ENCODE measurements at regions not wholly inside any gene's neighbourhood (a gene's known extent, or its start where the extent isn't known, plus 50 kb on each side); places are given as distances from the start of the nearest gene placed in this dataset.

DNA sequence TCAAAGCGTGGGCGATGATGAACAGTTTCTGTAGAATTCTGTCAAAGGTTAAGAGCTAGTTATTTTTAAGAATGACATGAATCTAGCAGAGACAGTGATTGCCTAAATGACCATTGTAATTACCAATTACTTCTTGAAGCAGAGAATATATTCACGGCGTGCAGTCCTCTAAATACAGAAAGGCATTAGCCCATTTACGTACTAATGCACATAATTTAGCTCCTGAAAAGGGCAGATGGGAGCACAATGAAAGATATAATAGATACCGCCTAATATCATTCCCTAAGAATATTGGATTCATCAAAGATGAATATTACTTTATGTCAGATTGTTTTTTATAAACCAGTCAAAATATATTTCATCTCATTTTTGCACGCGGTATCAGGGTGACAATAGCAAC is 212.4 kb downstream of the URI1 start:
- DNase-seq, result no peak

DNA sequence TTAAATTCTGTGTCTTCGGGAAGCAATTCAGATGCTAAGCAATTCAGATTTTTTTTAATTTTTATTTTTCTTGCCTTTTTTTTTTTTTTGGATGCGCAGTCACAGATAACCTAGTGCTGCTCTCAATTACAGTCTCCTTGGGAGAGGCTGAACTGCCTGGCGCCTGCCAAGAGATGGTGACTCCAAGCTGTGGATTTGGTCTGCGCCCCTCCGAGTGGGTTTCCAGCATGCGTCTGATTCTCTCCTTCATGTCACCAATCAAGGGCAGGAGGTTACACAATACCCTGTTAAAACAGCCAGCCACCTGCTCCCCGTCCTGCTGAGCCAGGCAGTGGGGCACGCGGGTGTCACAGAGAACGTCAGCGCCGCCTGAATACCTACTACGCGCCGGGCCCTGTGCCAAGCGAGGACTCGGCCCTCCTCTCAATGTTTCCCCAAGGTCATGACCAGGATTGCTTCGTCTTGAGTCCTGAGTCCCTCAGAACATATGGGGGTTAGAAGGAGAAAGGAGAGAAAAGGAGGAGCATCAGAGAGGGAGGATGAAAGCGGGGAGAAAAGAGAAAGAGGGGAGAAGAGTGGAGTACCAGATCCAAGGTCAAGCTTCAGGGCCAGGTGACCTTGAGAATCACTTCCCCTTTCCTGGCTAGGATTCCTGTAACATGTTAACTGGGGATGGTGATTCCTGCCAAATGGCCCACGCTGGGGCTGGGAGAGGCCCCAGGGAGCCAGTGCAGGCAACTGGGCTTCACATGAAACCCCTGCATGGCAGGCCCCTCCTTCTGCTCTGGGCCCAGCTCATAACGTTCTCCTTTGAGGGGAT is 213.6 kb downstream of the URI1 start:
- no peak for DNase-seq

DNA sequence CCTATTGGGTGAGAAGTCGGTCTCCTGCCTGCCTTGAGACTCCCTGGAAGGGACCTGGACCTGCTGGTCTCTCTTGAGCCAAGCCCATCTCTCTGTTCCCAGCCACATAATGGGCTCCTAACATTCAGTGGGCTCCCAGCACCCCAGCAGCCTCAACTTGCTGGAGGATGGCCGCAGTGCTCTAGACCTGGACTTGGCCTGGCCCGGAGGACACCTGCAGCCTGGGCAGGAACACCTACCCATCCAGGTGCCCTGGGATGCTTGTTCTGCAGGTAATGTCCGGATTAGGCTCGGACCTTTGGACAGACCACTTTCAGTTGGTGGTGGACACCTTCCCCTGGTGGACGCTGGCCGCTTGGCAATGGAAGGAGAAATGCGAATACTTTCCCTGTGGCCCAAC is 214.6 kb downstream of the URI1 start:
- no peak for DNase-seq

DNA sequence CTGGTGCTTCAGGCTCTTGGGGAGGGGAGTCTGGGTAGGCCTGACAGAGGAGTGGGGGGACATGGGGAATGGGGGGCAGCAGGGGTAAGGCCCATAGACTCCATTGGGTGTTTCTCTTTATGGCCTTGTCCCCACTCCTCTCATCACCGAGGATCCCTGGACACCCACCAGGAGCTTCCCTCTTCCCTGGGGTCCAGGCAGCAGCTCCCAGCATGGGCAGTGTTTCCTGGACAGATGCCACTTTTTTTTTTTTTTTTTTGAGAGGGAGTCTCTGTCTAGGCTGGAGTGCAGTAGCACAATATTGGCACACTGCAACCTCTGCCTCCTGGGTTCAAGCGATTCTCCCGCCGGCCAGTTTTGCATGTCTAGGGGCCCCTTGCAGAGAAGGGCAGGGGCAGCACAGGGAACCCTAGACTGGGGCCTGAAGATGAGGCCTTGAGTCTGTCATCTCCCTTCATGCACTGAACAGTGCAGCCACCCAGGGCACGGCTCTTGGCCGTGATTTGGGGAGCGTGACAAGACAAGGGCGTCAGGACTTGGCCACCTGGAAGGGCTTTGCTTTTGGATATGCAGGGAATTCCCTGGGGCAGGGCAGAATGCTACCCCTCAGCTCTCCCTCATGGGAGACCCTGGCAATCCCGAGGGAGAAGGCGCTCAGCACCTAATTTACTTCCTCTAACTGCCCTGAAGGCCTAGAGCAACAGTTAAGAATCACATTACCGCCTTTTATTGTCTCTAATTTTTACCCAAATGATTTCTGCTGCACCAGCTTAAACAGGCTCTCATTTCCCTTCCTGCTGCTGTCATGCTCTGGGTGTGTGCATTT is 213.9 kb upstream of the ZNF536 start:
- DNase-seq, result no peak

DNA sequence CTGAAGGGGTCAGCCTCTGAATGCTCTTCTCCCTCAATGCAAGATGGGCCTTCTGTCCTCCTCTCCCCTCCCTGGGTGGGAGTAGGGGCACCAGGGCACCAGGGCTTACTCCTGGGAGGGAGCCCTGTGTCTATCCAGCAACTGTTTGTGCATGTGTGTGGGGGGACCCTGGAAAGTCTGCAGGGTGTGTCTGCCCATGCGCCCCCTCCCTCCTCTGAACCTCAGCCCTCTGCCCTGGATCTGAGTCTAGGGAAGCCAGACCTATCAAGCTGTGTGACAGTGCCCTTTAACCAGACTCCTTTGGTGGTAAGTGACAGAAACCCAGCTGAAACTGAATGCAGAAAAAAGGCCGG is 213.3 kb upstream of the ZNF536 start:
- DNase-seq, result no peak

DNA sequence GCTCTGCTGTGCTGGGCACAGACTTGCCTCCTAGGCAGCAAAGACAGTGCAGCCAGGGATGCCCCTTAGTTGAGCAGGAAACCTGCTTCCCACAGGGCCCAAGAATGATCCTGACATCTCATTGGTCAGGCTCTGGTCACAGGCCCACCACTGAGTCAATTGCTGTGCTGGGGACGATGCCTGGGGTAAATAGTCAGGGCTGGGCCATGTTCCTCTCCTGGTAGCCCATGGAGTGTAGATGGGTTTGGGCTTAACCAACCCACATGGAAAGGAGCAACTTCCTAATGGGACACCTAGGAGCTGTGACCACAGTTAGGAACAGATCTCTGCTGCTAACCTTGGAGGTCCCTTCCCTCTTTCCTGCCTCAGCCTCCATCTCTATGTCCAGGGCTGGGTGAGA is 212.5 kb upstream of the ZNF536 start:
- DNase-seq, result no peak

DNA sequence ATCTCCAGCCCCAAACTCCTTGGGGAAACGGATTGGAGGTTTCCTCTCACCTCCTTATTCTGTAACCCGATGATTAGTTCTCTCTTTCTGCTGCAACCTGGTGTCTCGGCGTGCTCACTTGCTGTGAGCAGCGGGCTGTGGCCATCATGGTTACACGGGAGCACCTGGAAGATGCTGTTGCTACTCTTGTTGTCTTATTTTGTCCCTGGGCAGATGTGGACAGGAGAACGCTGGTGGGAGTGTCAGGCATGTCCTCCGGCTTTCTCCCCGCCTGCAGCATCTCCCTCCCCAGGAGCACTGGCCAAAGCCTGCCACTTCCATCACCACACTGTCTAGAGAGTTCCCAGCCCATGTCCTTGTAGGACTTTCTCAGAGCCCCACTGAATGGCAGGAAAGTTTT is 211.8 kb upstream of the ZNF536 start:
- DNase-seq, result no peak

DNA sequence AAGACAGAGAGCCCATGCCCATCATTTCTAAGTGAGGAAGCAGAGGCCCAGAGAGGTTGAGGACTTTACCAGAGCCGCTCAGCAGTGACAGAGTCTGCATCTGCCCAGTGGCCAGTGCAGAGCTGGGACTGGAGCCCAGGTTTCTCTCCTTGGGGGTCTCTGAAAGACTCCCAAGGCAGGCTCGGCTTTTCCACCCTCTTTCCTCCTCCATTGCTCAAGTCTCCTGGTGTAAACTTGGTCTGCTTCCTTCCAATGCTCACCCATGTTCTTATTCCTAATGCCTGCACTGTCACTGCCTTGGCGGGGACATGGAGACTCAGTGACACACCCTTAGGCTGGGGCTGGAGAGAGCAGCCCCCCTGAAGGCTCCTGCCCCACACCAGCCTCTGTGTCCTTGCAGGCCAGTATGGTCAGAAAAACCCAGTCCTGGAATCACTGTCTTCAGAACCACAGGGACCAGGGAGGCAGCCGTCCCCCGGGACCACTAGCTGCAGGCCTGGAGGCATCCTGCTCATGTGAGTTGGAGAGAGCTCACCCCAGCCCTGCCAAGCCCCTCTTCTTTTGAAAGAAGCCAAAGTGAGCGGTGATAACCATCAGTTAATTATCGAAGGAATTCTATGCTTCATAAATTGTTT is 211.0 kb upstream of the ZNF536 start:
- DNase-seq, result no peak

DNA sequence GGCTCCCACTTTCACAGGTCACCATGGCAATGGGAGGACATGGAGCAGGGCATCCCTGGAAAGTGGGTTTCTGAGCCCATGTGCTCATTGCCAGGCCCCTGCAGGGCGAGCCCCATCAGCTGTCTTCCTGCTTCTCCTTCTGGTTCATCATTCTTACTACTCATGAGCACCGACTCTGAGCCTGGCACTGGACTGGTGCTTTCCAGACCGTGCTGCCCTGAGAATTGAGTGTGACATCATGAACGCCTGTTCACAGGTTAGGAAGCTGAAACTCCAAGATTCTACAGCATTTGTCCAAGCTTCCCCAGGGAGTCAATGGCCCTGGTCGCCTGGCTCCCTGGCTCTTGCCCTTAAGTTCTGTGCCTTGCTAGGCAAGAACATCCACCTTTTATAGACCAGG is 210.4 kb upstream of the ZNF536 start:
- no peak for DNase-seq

DNA sequence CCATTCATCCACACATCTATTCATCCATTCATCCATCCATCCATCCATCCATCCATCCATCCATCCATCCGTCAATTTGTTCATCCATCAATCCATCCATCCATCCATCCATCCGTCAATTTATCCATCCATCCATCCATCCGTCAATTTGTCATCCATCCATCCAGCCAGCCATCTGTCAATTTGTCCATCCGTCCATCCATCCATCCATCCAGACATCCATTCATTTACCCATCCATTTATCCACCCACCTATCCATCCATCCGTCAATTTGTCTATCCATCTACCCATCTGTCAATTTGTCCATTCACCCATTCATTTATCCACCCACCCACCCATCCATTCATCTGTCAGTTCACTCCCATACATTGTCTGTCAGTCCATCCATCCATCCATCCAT is 209.5 kb upstream of the ZNF536 start:
- no peak for DNase-seq

DNA sequence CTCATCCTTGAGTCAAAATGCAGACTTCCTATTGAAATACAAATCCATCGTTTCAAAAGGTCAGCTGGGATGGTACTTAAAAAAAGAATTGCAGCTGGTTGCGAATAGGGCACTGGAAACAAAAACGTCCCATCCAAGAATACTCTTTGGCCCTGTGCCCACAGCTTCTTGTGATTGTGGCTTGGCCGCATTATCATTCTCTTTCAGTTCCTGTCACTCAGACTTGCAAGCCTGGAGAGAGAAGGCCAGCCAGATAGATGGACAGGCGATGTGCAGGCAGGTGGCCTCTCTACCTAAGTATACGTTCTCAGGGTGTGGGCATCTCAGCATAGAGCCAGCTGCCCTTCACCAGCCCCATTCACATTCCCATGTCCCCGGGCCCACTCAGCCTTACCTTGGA is 208.5 kb upstream of the ZNF536 start:
- peak; percentile 87 for DNase-seq

DNA sequence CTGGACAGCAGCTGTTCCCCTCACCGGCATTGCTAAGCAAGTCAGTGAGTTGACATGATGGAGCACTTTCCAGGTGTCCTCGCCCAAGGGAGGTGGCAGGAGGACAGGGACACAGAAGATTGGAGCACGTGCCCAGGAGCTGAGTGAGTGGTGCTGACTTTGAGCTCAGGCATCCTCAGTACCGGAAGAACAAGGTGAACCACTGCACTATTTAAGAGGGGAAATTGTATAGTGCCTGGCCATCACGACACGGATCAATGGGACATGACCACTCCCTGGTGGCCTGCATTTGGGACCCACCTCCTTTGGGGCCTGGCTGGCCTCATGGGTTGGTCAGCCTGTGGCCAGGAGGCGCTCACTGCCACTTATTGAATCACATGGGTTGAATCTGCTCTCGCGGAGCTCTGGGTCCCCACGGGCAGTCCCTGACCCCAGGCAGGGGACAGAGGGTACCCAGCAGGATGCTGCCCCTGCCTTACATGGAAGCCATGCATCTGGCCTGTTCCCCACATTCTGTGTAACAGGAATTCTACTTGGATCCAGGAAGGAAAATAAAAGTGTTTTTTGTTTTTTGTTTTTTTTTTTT is 206.9 kb upstream of the ZNF536 start:
- DNase-seq, result no peak

DNA sequence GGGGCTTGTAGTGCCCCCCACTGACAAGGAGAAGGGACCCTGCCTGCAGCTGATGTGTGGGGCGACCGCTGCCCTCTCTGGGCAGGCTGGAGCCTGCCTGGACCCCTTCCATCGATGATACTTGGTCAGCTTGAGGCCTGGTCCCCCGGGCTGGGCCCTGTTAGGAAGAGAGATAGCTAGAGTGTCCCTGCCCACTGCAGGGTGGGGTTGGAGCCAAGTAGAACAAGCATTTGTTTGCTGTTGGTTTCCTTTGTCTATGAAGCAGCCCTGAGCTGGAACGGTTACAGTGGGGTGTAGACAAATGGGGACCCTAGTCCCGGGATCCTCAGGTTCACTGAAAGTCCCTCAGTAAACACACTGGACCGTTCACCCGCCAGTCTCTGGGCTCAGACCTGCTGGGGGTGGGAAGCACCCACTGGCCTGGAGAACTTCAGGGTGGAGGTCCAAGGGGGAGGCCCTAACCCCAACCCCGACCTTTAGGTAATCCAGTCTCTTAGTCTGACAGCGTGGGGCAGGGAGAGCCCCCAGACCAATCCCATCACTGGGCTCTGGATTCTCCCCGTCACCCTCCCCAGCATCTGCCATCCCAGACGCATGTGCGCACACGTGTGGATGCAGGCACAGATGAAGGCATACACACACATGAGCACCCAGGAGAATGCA is 204.8 kb upstream of the ZNF536 start:
- no peak for DNase-seq

DNA sequence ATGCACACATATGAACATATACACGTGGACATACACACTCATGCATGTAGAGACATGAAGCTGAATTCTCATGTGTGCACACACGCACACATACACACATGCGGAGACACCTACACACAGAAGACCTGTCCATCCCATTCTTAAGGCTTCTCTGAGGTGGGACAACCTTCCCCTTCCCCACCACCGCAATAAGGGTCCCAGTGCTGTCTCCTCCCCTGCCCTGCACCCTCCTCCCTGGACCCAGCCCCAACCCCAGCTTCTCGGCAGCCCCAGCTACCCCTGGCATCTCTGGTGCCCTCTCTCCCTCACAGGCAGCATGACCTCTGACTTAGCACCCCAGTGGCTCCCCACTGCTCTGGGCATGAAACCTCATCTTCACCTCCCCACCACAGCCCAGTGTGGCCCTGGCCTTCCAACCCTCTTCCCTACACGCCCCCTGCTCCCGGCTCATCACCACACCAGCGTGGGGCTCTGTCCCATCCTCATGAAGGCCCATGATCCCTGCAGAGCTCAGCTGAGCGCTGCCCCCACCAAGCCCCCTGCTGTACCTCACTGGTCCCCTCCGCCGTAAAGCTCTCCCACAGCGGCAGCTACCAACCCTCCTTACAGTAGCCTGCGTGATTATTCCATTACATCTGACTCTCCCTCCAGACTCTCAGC is 204.1 kb upstream of the ZNF536 start:
- DNase-seq, result no peak

DNA sequence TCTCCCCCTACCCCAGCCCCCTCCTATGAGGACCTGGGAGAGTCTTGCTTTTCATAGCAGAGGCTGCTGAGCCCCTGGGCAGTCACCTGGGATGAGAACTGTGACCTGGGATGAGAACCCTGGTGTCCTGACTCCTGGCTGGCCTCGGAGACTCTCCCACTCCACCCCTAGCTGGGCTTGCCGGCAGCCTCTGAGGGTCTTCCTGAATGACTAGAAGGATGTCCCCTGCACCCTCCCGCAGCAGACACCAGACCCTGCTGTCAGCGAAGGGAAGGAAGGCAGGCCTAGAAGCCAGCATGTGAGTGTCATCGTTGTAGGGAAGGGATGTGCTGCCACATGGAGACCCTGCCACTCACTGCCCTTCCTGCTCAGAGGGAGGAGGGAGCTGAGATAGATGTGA is 203.4 kb upstream of the ZNF536 start:
- no peak for DNase-seq

DNA sequence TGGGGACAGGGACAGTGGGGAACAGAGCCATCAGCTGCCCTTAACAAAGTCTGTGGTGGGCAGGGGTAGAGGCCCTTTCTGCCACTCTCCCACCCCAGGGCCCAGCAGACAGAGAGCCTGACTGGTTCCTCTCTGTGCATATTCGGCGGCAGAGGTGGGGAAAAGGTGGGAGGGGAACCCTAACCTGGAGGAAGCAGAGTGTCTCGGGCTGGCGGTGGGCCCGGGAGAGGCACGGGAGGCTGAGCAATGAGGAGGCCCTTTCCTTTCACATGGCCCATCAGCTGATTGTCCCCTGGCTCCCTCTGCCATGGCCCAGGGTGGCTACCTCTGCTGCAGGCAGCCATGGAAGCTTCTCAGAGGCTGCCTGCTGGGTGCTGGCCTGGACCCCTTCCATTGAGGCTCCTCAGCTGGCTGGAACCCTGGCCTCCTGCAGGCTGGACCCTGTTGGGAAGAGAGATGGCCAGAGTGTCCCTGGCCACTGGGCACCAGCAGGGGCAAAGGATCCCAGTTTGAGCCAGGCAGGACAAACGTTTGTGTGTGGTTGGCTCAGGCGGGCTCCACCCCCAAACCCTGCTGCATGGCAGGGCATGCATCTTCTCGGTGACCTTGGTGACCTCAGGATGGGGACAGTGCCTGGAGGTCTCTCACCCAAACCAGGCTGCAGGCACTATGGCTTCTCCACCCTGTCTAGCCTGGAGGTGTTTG is 202.8 kb upstream of the ZNF536 start:
- DNase-seq, result no peak

DNA sequence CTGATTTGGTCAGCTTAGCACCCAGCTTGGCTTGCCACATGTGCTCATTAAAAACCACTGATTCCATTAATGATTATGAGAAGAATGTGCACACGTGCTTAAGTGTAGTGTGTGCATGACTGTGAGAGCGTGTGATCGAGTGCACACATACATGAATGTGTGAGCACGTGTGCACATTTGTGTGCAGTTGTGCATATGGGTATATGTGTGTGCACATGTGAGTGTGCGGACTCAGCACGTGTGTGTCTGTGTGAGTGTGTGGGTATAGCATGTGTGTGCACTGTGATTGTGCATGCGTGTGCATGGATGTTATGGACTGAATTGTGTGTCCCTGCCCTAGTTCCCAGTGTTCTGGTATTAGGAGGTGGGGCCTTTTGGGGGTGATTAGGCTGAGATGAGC is 202.1 kb upstream of the ZNF536 start:
- DNase-seq, result no peak

DNA sequence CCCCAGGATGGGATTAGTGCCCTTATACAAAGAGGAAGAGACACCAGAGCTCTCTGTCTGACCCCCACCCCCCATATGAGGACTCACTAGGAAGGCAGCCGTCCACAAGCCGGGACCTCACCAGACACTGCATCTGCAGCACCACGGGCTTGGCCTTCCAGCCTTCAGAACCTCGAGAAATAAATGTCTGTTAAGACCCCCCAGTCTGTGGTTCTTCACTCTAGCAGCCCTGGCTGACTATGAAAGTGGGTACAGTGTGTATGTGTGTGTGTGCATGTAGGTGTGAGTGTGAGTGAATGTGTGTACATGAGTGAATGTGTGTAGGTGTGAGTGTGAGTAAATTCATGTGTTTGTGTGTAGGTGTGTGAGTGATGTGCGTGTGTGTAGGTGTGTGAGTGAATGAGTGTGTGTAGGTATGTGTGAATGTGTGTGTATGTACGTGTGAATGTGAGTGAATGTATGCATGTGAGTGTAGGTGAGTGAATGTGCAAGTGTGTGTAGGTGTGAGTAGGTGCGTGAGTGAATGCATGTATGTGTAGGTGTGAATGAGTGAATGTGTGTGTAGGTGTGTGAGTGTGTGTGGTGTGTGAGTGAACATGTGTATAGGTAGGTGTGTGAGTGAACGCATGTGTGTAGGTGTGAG is 201.6 kb upstream of the ZNF536 start:
- DNase-seq, result no peak

DNA sequence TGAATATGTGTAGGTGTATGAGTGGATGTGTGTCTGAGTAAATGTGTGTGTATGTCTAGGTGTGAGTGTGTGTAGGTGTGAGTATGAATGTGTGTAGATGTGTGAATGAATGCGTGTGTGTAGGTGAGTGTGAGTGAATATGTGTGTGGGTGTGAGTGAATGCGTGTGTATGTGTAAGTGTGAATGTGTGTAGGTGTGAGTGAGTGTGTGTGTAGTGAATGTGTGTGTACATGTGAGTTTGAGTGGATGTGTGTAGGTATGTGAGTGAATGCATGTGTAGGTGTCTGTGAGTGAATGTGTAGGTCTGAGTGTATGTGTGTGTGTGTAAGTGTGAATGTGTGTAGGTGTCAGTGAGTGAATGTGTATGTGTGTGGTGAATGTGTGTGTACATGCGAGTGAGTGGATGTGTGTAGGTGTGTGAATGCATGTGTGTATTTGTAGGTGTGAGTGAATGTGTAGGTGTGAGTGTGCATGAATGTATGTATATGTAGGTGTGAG is 201.0 kb upstream of the ZNF536 start:
- no peak for DNase-seq

DNA sequence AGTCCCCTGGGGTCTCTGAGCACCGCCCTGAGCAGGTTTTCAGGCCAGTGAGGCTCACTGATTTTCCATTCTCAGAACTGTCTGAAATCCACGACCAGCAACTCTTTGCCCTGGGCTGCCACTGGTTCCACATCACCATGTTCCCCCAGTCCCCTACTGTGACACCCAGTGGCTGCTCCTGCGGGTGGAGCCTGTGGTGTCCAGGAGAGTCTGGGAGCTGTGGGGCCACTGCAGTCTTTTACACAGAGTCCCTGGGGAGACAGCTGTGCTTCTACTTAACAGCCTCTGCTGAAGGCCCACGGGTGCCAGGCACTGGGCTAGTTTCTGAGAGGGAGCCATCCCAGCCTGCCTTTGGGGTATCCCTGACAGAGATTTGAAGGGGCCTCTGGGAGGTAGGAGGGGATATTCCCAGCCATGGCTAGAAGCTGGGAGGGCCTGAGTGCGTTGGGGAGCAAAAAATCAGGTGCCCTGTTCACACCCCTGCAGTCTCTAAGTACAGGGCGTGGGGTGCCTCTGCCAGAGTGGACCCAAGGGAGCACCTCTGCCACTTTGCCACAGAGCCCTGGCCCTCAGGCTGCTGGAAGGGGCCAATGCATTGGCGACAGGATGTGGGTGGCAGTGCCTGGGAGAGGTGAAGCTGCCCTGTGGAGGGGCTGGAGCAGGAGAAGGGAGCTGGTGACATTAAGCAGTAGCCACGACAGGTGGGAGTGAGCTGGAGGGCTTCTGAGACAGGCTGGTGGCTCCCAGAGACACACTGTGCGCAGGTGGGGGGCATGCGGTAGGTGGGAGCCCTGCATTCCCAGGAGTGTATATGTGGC is 200.2 kb upstream of the ZNF536 start:
- DNase-seq, result no peak
